ENCODE measurements at regions not wholly inside any gene's neighbourhood (a gene's known extent, or its start where the extent isn't known, plus 50 kb on each side); places are given as distances from the start of the nearest gene placed in this dataset.

GRCh38 chr4:188554413-188554812, 415.2 kb downstream of the TRIML1 start:
- DNase-seq (ENCODE audit: low read depth), result no peak

DNA sequence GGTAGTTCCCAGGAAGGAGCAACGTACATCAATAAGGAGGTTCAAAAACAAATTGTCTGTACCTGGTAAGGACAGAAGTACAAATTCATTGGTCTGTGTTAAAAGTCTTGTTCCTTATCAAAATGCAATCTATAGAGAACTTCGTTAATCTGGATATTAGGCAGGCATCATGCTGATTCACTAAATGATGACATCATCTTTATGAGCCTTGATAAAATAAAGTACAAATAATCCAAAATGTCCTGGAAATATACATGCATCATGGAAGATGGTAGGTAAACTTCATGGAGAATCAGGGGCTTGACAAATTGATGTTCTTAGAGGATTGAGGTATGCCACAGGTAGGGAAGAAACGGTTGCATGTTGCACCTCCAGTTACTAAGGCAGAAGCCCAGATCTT, 433.9 kb downstream of the TRIML1 start:
- DNase-seq (ENCODE audit: low read depth), result no peak

DNA sequence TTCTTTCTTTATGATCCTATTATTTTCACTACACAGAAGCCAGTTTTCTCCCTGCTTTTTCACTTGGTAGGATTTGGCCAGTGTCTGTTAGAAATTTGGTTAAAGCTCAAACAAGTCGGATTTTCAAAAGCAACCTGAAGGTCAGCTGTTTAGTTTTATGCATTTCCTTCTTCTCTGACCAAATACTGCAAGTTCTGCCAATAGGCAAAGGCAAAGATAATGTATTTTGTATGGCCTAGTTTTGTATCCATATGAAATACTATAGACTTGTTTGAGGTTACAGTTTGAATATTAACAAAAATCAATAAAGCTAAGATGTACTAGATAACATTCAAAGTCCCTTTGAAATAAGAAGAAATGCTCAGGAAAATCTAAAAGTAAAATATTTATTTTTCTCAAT, 439.4 kb downstream of the TRIML1 start:
- no peak for DNase-seq (ENCODE audit: low read depth)

DNA sequence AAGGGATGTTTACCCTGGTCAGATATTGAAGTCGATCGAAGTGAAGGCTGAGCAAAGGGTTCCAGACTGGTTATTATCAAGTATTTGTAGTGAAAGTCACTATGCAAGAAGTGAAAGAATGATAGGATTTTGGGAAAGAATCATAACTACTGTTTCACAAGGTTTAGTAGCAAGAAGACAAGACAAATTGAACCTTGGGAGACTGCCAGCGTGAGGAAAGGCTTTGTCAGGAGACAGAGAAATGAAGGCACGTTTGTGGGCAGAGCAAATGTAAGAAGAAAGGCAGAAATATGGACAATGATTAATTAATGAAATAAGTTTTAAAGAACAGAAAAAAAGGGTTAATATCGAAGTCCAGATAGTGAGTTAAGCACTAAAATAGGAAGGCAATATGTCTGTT, 456.8 kb downstream of the TRIML1 start:
- DNase-seq (ENCODE audit: low read depth), result no peak

DNA sequence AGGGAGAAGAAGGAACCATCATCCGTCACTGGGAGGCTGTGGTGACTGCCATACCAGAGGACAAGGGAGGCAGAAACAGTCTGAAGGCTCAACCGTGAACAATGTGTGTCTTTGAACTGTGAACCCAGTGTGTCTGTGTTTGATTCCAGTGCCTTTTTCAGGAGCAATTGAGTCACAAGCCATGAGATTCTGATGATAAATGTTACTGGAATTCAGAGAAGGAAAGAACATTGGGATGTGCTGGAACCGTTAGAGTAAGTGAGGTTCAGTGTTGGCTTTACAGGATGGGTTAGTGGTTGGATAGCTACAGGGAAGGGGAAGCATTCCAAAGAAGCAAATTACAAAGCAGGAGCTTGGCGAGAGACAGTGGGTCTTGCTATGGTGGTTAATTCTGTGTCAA, 464.4 kb downstream of the TRIML1 start:
- DNase-seq (ENCODE audit: low read depth), result no peak

- DNase-seq (ENCODE audit: low read depth), result no peak
These were observed 467.4 kb downstream of the TRIML1 start for GRCh38 chr4:188606635-188607034.

DNA sequence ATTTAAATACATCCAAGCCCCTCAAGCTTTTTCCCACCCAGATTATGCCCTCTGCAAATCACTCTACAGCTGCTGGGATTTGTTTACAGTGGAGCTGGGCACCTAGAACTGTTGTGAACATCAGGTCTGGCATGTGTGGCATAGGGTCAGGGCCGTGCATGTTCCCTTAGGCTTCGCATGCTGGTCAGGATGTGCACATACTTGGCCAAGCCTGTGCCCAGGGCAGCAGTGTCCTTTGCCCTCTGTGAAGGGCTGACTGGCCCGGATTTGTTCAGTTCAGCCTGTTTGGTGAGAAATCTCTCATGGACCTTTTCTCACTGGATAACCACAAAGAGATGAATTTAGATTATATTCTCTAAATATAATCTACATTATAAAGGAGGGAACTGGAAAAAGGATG, 471.9 kb downstream of the TRIML1 start:
- no peak for DNase-seq (ENCODE audit: low read depth)

DNA sequence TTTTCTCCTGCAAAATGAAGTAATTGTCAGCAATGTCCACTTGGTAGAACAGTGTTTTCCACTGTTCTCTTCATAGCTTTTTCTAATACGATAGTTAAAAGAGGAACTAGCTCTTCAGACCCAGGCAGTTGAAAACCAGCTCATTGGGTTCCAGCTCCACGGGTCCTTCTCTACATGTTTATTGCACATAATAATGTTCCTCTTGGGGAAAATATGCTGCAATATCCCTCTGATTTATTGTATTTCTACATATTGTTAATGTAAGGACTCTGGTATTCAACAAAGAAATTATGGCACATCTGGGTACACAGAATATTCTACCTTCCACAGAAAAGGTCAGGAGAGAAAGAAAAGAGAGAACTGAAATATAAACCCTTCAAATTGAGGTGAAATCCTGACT, 473.4 kb downstream of the TRIML1 start:
- DNase-seq (ENCODE audit: low read depth), result no peak

GRCh38 chr4:188613976-188614375, 474.7 kb downstream of the TRIML1 start:
- DNase-seq (ENCODE audit: low read depth), result no peak

GRCh38 chr4:188619456-188620149, 480.4 kb downstream of the TRIML1 start:
- no peak for DNase-seq (ENCODE audit: low read depth)

GRCh38 chr4:188620608-188621007, 481.4 kb downstream of the TRIML1 start:
- no peak for DNase-seq (ENCODE audit: low read depth)

DNA sequence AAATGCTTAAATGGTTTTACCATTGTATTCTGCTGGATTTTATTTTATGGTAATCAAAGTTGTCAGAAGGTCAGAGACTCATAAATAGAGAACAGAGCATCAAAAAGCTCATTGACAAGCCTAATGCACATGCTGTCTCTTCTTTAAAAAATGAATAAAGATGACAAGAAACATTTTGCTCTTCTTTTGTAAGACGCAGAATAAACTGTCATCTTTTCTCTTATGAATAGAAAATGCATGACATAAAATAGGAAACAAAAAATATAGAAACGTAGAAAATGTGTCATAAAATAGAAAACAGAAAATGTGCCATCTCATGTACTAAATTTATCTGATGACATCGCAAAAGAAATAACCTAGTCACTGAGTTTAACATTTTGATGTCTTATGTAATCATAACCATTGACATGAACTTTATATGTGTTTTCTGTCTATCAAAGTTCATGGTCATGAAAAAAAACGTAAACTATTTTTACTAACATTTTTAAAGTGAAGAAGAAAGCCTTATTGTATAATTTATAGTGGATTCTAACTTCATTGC, 484.1 kb downstream of the TRIML1 start:
- DNase-seq (ENCODE audit: low read depth), result no peak

- no peak for DNase-seq (ENCODE audit: low read depth)
These were observed 485.1 kb downstream of the TRIML1 start for GRCh38 chr4:188624370-188624769.

GRCh38 chr4:188627892-188628291, 488.7 kb downstream of the TRIML1 start:
- DNase-seq (ENCODE audit: low read depth), result no peak

GRCh38 chr4:188639479-188640100, 500.3 kb downstream of the TRIML1 start:
- DNase-seq (ENCODE audit: low read depth), result no peak

DNA sequence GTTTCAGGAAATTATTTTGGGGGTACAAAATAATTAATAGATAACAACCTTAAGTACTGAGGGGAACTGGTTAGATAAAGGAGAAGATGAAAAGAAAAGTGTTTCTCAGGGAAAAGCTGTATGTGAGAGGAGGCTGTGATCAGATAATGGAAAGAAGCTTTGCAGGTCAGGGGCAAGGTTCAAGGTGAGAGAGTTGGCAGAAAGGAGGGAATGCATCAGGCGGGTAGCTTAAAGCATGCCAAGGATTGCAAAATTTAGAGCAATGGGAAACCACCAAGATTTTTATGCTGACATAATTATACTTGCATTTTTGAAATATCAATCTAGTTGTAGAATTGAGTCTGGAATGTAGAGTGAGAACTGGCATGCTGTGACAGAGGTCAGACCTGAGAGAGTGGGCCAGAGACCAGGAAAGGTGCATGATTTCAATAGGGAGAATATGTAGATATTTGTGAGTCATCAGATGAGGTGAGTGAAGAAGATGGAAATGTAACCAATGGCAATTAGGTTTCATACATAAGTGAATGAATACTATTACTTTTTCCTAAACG, 508.7 kb downstream of the TRIML1 start:
- no peak for DNase-seq (ENCODE audit: low read depth)

- no peak for DNase-seq (ENCODE audit: low read depth)
These were observed 510.4 kb downstream of the TRIML1 start for GRCh38 chr4:188649635-188650034.

- DNase-seq (ENCODE audit: low read depth), result no peak
These were observed 511.3 kb downstream of the TRIML1 start for GRCh38 chr4:188650516-188650915.

GRCh38 chr4:188657365-188657764, 518.1 kb downstream of the TRIML1 start:
- no peak for DNase-seq (ENCODE audit: low read depth)

DNA sequence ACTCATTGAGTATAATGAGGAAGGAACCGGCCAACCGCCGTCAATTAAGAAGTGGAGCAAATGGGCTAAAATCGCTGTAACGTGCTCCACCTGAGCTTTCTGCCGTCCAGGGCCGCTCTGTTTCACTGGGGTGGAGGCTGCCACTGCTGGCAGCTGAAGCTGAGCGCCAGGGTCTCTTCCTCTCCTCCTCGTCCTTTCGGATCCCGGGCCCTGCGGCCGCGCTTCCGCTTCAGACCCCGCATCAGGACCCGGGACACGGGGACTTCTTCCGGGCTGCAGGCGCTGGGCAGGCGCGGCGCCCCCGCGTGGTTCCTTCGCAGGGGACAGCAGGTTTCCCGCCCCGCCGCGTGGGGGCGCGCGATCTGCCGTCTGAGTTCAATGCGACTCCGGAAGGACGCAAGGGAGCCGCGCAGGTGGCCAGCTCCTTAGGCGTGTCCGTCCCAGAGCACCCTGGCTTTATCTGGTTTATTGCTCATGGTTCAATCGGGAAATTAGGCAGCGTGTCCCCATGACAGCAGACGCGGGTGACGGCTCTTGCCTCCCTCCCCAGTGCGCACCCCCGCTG, 519.8 kb downstream of the TRIML1 start:
- DNase-seq (ENCODE audit: low read depth), result no peak

DNA sequence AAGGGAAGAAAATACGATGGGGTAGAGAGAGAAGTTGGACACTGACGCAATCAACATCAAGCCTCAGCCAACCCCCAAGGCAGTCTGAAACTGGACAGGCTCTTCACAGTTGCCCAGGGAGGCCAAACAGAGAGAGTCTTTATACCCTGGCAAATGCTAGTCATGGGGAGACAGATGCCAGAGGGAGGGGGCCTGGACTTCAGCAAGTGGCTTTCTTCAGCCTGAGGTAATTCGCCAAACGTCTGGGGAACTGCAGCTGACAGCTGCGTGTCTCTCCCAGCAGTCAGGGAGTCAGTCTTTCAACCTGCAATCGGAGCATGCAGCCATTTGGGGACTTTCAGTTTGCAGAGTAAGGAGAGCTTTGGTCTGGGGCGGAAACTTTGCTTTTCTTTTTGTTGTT, 521.6 kb downstream of the TRIML1 start:
- no peak for DNase-seq (ENCODE audit: low read depth)

DNA sequence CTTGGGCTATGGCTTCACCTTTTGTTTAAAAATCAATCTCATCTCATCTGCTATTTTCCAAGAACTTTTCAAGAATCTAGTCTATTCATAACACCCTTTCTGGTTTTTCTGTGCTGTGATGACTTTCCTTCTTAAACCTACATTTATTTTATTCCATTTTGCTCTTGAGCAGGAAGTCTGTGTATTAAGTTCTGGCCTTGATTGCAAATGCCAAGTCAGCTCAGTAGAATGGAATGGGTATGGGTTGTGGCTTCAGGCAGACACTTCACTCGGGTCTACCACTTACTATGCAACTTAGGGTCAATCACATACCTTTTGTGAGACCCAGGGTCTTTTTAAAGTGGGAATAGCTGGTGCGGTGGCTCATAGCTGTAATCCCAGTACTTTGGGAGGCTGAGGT, 522.3 kb downstream of the TRIML1 start:
- no peak for DNase-seq (ENCODE audit: low read depth)

- no peak for DNase-seq (ENCODE audit: low read depth)
These were observed 524.1 kb downstream of the TRIML1 start for GRCh38 chr4:188663369-188663768.
